H54 (cell line): ENCODE measurements at regions not wholly inside any gene's neighbourhood (a gene's known extent, or its start where the extent isn't known, plus 50 kb on each side); places are given as distances from the start of the nearest gene placed in this dataset.
A peak's percentile ranks its signal among the peaks of the same experiment; 100 is the strongest.

ENCODE experiments used
- DNase-seq: peaks from one replicate; pipeline ENCODE4 v3.0.0; 2011; ENCODE audit warnings: low spot score, mixed read lengths; ENCODE audit not compliant: insufficient read length
- FAIRE-seq: peaks from 3 replicates; lab custom pipeline; 2011; peaks lifted over from hg19 to GRCh38; lab: Jason Lieb, UNC
- POLR2A ChIP-seq: IDR thresholded peaks from 2 replicates; pipeline ENCODE4 v1.6.1; 2011; ENCODE audit warnings: low read depth, mild to moderate bottlenecking, low read length

- TF ChIP-seq POLR2A: no peak
- FAIRE-seq: no peak
- no peak for DNase-seq
Measured at GRCh38 chrX:142149919-142150318, 55.2 kb downstream of the MAGEC2 start.

- TF ChIP-seq POLR2A: no peak
- no peak for FAIRE-seq
- no peak for DNase-seq
Measured at GRCh38 chrX:142134533-142134932, 70.6 kb downstream of the MAGEC2 start.

- TF ChIP-seq POLR2A: no peak
- DNase-seq (no peak), FAIRE-seq (no peak)
Measured at GRCh38 chrX:142096253-142096652, 108.8 kb downstream of the MAGEC2 start.

- no peak for TF ChIP-seq POLR2A
- DNase-seq (no peak), FAIRE-seq (no peak)
Measured at GRCh38 chrX:142095651-142096245, 109.3 kb downstream of the MAGEC2 start.

GRCh38 chrX:142089193-142089592 lies 115.9 kb downstream of the MAGEC2 start:
- FAIRE-seq: no peak
- no peak for DNase-seq
- no peak for TF ChIP-seq POLR2A

- no peak for FAIRE-seq
- no peak for TF ChIP-seq POLR2A
- no peak for DNase-seq
Measured at GRCh38 chrX:142084611-142085010, 120.5 kb downstream of the MAGEC2 start.

- TF ChIP-seq POLR2A: no peak
- DNase-seq (no peak), FAIRE-seq (no peak)
Measured at GRCh38 chrX:142076633-142077032, 128.5 kb downstream of the MAGEC2 start.

GRCh38 chrX:142068365-142068764 lies 136.7 kb downstream of the MAGEC2 start:
- no peak for DNase-seq
- TF ChIP-seq POLR2A: no peak
- FAIRE-seq: no peak

GRCh38 chrX:142060191-142060590 lies 144.9 kb downstream of the MAGEC2 start:
- no peak for TF ChIP-seq POLR2A
- no peak for FAIRE-seq
- DNase-seq: no peak

- no peak for FAIRE-seq
Measured at GRCh38 chrX:142054094-142054493, 150.4 kb downstream of the MAGEC1 start.

GRCh38 chrX:142052238-142052637 lies 148.5 kb downstream of the MAGEC1 start:
- no peak for DNase-seq
- TF ChIP-seq POLR2A: no peak
- no peak for FAIRE-seq

More at GRCh38 chrX:142054094-142054493, 150.4 kb downstream of the MAGEC1 start:
- no peak for TF ChIP-seq POLR2A
- no peak for DNase-seq

GRCh38 chrX:142043196-142043595 lies 139.5 kb downstream of the MAGEC1 start:
- FAIRE-seq (no peak), DNase-seq (no peak)
- TF ChIP-seq POLR2A: no peak

- DNase-seq (no peak), FAIRE-seq (no peak)
- TF ChIP-seq POLR2A: no peak
Measured at GRCh38 chrX:142040906-142041305, 137.2 kb downstream of the MAGEC1 start.

- FAIRE-seq (peak; percentile 77), DNase-seq (no peak)
- TF ChIP-seq POLR2A: no peak
Measured at GRCh38 chrX:142036116-142036515, 132.4 kb downstream of the MAGEC1 start.

GRCh38 chrX:142005532-142005931 lies 101.8 kb downstream of the MAGEC1 start:
- DNase-seq (no peak), FAIRE-seq (no peak)
- no peak for TF ChIP-seq POLR2A

- TF ChIP-seq POLR2A: no peak
- no peak for DNase-seq
- no peak for FAIRE-seq
Measured at GRCh38 chrX:142002471-142002870, 98.8 kb downstream of the MAGEC1 start.

- no peak for TF ChIP-seq POLR2A
- DNase-seq (no peak), FAIRE-seq (no peak)
Measured at GRCh38 chrX:142001934-142002333, 98.2 kb downstream of the MAGEC1 start.
